ENCODE measurements at regions not wholly inside any gene's neighbourhood (a gene's known extent, or its start where the extent isn't known, plus 50 kb on each side); places are given as distances from the start of the nearest gene placed in this dataset.

DNA sequence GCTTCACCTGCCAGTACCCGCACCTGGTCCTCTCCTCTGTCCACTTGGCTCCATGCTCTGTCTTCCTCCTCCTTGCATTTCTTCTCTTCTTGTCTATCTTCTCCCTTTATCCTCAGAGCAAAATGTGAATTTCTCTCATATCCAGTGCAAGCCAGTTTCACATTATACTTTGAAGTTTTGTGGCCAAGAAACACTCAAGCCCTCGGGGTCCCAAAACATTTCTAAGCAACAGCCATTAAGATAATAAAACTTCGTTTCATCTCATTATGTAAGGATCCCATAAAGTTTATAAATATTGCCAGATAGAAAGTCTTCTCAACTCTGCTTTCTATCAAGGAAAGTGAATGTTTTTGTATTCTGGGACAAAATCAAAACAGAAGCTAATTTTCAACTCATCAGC, 178.8 kb downstream of the SNX18 start:
- TF ChIP-seq, protein P1, sequence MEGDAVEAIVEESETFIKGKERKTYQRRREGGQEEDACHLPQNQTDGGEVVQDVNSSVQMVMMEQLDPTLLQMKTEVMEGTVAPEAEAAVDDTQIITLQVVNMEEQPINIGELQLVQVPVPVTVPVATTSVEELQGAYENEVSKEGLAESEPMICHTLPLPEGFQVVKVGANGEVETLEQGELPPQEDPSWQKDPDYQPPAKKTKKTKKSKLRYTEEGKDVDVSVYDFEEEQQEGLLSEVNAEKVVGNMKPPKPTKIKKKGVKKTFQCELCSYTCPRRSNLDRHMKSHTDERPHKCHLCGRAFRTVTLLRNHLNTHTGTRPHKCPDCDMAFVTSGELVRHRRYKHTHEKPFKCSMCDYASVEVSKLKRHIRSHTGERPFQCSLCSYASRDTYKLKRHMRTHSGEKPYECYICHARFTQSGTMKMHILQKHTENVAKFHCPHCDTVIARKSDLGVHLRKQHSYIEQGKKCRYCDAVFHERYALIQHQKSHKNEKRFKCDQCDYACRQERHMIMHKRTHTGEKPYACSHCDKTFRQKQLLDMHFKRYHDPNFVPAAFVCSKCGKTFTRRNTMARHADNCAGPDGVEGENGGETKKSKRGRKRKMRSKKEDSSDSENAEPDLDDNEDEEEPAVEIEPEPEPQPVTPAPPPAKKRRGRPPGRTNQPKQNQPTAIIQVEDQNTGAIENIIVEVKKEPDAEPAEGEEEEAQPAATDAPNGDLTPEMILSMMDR (IDR thresholded peaks at IDR 0.05; ENCODE audit: extremely low read depth, missing control alignments) = no peak
- DNase-seq (ENCODE audit: low spot score) = no peak

DNA sequence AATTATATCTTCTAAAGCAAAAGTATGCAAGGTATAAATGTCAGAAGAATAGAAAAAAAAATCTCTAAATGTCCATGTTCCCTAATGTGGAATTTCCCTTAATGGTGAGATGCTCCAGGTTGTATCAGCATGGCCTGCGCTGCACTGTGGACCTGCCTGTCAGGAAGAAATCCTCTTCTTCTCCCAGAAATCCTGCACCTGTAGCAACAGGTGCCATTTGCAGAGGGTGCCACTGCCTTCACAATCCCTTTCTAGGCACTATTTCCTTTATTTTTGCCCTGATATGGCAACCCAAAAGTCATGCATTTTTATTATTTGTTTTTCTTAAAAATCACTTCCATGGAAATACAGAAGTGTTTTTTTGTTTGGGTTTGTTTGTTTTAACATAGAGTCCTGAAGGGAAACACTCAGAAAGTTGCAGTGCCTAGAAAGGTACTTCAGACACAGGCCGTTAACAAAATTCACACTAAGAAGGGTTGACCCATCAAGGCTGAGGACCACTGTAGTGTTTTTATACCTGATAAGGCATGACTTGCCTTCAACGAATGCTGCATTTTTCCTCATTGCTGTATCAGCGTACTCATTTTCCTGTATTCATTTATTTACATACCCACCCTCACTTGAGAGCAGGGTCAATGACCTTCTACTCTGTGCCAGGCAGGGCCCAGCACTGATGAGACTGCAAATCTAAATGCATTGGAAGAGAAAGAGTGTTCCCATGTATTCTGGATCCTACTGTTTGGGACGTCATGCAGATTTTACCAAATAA, 177.8 kb downstream of the SNX18 start:
- no peak for DNase-seq (ENCODE audit: low spot score)
- TF ChIP-seq, protein P1 (IDR thresholded peaks at IDR 0.05; ENCODE audit: extremely low read depth, missing control alignments) = no peak

DNA sequence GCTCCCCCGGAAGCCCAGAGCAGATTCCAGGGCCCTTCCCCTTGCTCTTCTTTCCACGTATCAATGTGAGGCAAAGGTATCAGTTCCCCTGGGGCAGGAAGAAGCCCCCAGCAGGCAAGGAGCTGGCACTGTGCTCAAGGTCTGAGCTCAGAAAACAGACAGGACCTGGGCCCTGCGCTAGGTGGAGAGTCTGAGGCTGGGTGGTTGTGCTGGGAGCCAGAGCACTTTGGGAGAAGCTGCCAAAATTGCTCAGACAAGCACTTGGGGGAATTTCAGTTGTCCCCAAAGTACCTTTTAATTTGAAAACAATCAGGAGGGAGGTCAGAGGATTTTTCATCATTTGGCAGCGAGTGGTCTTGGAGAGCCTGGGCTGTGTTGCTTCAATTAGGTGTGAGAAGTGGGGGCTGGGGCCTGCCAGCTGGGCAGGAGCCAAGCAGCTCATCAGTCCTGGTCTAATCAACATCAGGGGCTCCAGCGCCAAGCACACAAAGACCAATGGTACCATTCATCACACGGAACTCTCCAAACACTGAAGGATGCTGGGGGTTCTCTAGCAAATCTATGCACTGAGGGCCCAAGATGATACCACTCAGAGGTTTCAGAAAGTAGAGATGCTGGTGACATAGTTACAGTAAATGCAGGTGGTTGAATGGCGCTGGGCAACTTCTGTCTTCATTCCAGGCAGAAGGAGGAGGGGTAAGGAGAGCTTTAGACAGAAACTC, 176.5 kb downstream of the SNX18 start:
- TF ChIP-seq, protein P1 (IDR thresholded peaks at IDR 0.05; ENCODE audit: extremely low read depth, missing control alignments) = no peak
- DNase-seq (ENCODE audit: low spot score) = no peak

DNA sequence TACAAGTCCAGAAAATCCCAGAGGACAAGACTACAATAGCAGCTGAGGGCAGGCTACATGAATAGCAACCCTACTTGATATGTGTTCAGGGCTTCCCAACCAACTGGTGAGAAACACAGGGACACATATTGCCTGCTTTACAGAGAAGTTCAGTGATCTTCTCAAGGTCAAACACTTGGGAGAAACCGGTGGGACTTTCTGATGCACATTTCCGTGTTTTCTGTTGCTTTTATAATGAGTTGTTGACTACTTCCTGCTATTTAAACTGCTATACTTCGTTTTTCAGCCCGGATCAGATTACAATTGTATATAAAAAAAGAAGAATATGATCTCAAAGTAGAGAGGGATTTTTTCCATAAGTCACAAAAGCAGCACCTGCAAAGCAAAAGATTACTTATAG, 175.1 kb downstream of the SNX18 start:
- TF ChIP-seq, protein P1 (IDR thresholded peaks at IDR 0.05; ENCODE audit: extremely low read depth, missing control alignments) = no peak
- no peak for DNase-seq (ENCODE audit: low spot score)

DNA sequence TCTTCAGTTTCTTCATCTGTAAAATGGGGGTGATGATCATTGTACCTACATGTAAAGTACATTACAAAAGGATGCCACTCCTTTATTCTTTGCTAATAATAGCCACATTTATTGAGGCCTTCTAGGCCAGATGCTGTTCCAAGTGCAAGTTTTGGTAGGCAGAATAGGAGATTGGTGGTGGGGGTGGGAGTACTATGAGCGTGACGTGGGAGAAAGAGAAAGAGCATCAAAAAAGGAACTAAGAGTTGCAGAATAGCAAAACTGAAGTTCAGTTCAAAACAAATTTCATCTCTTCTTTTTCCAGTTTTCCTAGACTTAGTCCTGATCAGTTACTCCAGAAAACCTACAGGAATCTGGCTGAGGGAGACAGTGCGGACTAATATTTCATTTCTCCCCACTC, 174.1 kb downstream of the SNX18 start:
- DNase-seq (ENCODE audit: low spot score) = no peak
- TF ChIP-seq, protein P1 (IDR thresholded peaks at IDR 0.05; ENCODE audit: extremely low read depth, missing control alignments) = no peak

DNA sequence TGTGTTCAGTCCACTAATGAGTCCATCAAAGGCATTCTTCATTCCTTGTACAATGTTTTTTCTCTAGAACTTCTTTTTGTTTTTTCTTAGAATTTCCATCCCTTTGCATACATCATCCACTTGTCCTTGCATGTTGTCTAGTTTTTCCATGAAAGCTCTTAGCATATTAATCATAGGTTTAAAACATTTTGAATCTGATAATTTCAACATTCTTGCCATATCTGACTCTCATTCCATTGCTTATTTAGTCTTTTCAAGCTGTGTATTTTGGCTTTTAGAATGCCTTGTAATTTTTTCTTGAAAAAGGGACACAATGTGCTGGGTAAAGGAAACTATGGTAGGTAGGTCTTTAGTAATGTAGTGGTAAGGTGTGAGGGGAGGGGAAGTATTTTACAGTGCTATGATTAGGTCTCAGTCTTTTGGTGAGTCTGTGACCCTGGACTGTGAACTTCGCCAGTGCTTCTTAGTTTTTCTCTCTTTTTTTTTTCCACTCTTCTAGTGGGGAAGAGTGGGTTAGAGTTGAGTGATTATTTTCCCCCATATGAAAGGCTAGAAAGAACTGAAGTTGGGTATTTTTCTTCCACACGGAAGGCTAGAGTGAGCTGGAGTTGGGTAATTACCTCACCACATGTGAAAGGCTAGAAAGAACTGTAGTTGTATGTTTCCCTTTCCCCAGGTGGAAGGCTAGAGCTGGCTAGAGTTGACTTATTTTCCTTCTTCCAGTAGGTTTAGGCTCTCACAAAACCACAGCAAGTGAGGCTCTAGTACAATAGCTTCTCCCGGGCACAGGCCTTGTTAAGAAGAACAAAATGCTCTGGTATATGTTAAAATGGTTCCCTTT, 172.1 kb downstream of the SNX18 start:
- TF ChIP-seq, protein P1 (IDR thresholded peaks at IDR 0.05; ENCODE audit: extremely low read depth, missing control alignments) = no peak
- no peak for DNase-seq (ENCODE audit: low spot score)
